ENCODE measurements at regions not wholly inside any gene's neighbourhood (a gene's known extent, or its start where the extent isn't known, plus 50 kb on each side); places are given as distances from the start of the nearest gene placed in this dataset.

GRCh38 chr2:122174061-122174460 is 418.6 kb downstream of the TSN start:
- no peak for DNase-seq (ENCODE audit: low spot score)

- DNase-seq (ENCODE audit: low spot score) = no peak
Observed at GRCh38 chr2:122179492-122180165, 424.2 kb downstream of the TSN start.

GRCh38 chr2:122180972-122181371 is 425.5 kb downstream of the TSN start:
- DNase-seq (ENCODE audit: low spot score) = no peak

GRCh38 chr2:122182616-122183355 is 427.3 kb downstream of the TSN start:
- no peak for DNase-seq (ENCODE audit: low spot score)

GRCh38 chr2:122183890-122184289 is 428.4 kb downstream of the TSN start:
- DNase-seq (ENCODE audit: low spot score) = no peak

- no peak for DNase-seq (ENCODE audit: low spot score)
Observed at GRCh38 chr2:122186761-122187222, 431.3 kb downstream of the TSN start.

GRCh38 chr2:122191331-122191730 is 435.9 kb downstream of the TSN start:
- peak; percentile 30 for DNase-seq (ENCODE audit: low spot score)

GRCh38 chr2:122193622-122194021 is 438.2 kb downstream of the TSN start:
- no peak for DNase-seq (ENCODE audit: low spot score)

- DNase-seq (ENCODE audit: low spot score) = no peak
Observed at GRCh38 chr2:122194546-122194945, 439.1 kb downstream of the TSN start.

- DNase-seq (ENCODE audit: low spot score) = no peak
Observed at GRCh38 chr2:122203523-122203922, 448.1 kb downstream of the TSN start.

GRCh38 chr2:122205641-122206040 is 450.2 kb downstream of the TSN start:
- no peak for DNase-seq (ENCODE audit: low spot score)

- no peak for DNase-seq (ENCODE audit: low spot score)
Observed at GRCh38 chr2:122206101-122206500, 450.6 kb downstream of the TSN start.

GRCh38 chr2:122209377-122209776 is 453.9 kb downstream of the TSN start:
- no peak for DNase-seq (ENCODE audit: low spot score)

GRCh38 chr2:122210065-122210464 is 454.6 kb downstream of the TSN start:
- no peak for DNase-seq (ENCODE audit: low spot score)

GRCh38 chr2:122210898-122211856 is 455.7 kb downstream of the TSN start:
- DNase-seq (ENCODE audit: low spot score) = no peak

GRCh38 chr2:122213312-122213711 is 457.9 kb downstream of the TSN start:
- no peak for DNase-seq (ENCODE audit: low spot score)

- DNase-seq (ENCODE audit: low spot score) = no peak
Observed at GRCh38 chr2:122216071-122216470, 460.6 kb downstream of the TSN start.

GRCh38 chr2:122216901-122217300 is 461.4 kb downstream of the TSN start:
- no peak for DNase-seq (ENCODE audit: low spot score)

- no peak for DNase-seq (ENCODE audit: low spot score)
Observed at GRCh38 chr2:122218596-122218995, 463.1 kb downstream of the TSN start.

- DNase-seq (ENCODE audit: low spot score) = no peak
Observed at GRCh38 chr2:122219504-122219903, 464.1 kb downstream of the TSN start.

- no peak for DNase-seq (ENCODE audit: low spot score)
Observed at GRCh38 chr2:122221665-122222064, 466.2 kb downstream of the TSN start.

GRCh38 chr2:122231296-122231695 is 475.8 kb downstream of the TSN start:
- no peak for DNase-seq (ENCODE audit: low spot score)

Measured in SW480 (cell line).